IPS DF 4.7 (cell line): ENCODE measurements at regions not wholly inside any gene's neighbourhood (a gene's known extent, or its start where the extent isn't known, plus 50 kb on each side); places are given as distances from the start of the nearest gene placed in this dataset.
"Not testable (repeated sequence)": the region's sequence is repeated elsewhere in the genome, so short reads cannot be mapped to it uniquely, and the experiment has no call there.

ENCODE experiments used
- DNase-seq: peaks from one replicate; pipeline ENCODE4 v3.0.0-alpha.2; 2013; ENCODE audit warnings: low spot score; ENCODE audit errors: extremely low read depth

DNA sequence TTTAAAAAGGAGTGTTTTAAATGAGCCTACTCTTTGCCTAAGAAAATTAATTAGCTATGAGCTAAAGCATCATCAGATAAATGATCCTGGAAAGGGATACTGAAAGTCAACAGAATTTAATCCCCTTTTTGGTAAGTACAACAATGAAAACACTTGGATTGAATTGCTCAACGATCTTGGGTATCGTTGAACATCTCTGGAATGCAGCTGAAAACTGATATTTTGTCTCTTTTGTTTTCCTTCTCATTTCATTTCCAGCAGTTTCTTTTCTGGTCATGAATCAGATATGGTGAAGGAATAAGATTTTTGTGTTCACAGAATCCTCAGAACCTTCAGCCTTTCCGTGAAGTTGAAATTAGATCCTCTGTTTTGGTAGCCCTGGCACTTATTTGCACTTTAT is 771.2 kb downstream of the FSCB start:
- no peak for DNase-seq

DNA sequence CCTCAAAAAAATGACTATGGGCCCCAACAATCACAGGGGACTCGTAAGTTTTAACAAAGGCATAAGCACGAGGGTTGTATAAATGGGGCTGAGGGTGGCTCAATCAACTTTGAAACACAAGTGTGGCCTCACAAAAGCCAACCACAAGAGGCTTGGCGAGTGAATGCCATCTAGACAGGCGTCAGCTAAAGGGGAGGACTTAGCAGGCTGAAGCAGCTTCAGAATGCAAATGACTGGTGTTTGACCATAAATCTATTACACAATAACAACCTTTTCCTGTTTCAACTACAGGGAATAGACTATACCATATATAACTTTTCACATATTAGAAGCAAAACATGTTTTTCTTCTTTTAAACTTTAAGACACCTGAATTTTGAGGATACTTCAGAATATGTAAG is 777.9 kb downstream of the FSCB start:
- no peak for DNase-seq

DNA sequence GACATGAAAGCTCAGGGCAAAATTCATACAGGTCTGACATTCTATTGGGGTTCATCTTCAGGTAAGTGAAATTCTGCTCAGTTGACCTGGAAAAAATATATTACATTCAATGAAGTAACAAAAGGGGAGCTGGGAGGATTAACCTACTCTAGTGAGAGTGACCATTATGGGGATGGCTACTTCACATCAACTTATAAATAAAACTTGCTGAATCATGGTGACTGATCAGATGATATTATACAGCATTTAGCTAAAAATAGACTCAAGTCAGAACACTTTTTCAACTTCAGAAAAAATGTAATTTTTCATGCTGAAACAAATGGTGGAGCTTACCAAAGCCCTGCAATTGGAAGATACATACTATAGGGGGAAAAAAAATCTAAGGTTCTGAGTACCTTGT is 800.2 kb downstream of the FSCB start:
- DNase-seq, result no peak

DNA sequence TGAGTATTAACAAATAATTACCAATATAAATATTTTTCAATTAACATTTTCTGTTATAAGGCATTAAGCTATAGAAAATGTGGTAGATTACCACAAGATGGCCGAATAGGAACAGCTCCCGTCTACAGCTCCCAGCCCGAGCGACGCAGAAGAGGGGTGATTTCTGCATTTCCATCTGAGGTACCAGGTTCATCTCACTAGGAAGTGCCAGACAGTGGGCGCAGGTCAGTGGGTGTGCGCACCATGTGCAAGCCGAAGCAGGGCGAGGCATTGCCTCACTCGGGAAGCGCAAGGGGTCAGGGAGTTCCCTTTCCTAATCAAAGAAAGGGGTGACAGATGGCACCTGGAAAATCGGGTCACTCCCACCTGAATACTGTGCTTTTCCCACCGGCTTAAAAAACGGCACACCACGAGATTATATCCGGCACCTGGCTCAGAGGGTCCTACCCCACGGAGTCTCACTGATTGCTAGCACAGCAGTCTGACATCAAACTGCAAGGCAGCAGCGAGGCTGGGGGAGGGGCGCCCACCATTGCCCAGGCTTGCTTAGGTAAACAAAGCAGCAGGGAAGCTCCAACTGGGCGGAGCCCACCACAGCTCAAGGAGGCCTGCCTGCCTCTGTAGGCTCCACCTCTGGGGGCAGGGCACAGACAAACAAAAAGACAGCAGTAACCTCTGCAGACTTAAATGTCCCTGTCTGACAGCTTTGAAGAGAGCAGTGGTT is 808.4 kb downstream of the FSCB start:
- DNase-seq, result not testable (repeated sequence)

DNA sequence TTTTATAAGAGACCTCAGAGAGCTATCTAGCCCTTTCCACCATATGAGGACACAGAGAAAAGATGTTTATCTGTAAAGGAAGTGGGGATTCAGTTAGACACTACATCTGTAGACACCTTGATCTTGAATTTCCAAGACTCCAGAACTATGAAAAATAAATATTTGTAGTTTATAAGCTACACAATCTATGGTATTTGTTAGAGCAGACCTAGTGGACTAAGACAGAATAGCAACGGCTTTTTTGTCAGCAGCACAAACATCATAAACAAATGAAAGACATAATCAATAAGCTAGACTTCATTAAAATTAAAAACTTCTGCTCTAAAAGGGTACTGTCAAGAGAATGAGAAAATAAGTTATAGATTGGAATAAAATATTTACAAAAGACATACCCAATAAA is 810.1 kb downstream of the FSCB start:
- no peak for DNase-seq

DNA sequence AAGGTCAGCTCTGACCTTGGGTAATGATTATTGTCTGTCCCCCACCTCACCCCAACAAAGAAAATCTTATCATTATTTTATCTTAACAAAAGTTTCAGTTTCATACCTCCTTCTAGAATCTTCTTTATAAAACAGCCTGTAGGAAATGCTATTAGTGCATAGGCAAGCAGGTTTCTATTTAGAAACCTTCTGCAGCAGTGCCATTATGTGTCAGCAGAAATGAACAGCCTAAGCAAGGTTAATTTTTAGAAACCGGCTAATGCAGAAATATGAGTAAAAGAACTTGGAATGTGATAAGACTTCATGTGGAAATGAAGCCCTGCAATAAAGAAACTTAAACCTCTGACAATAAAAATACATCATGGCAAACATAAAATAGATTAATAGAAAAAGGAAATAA is 814.4 kb downstream of the FSCB start:
- DNase-seq, result no peak

DNA sequence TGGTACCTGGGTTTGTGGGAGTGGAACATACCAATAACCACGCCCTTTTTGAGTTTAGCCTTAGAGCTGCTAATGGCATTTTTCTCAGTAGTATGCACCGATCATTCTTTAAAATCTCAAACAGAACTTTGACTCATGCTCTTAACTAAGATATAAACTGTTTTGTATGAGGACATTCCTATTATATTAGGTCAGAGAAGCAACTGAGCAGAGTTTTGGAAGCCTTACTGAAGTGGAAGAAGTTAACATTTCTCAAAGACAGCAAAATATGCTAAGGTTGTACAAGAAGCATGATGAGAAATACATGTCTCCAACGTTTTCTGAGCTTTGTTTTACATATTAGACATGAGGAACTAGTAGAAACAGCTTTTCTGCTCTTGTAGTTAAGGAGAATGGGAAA is 819.2 kb downstream of the FSCB start:
- DNase-seq, result no peak

DNA sequence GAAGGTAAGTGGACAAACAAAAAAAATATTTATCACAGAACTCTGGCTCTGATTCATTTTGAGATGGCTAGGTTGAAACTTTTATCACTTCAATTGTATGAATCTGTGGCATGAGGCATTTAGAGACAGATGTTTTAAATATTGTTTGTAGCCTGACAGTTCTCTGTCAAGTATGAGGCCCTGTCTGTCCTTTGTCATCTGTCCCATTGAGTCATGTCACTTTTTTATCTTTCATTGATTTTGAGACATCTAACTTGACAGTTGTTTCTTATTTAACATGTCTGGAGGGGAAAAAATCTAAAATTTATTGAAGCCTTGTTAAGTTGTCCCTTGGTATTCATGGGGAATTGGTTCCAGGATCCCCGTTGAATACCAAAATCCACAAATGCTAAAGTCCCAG is 829.5 kb downstream of the FSCB start:
- DNase-seq, result no peak

DNA sequence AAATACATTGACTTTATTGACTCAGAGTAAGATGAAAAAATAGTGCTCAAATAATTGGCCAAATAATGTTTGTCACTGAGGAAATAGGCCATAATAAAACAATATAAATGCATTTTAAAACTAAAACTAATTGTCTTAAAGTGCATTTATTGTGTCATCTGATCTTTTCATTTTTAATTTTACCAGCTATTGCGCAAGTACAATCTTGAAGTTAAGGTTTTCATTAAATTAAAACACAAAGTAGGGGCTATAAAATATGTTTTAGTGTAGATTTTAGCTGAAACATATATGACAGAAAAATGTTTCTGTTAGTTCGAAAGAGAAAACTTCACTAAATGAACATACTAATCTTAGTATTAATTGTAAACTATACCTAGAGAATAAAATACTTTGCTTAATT is 832.8 kb downstream of the FSCB start:
- no peak for DNase-seq

DNA sequence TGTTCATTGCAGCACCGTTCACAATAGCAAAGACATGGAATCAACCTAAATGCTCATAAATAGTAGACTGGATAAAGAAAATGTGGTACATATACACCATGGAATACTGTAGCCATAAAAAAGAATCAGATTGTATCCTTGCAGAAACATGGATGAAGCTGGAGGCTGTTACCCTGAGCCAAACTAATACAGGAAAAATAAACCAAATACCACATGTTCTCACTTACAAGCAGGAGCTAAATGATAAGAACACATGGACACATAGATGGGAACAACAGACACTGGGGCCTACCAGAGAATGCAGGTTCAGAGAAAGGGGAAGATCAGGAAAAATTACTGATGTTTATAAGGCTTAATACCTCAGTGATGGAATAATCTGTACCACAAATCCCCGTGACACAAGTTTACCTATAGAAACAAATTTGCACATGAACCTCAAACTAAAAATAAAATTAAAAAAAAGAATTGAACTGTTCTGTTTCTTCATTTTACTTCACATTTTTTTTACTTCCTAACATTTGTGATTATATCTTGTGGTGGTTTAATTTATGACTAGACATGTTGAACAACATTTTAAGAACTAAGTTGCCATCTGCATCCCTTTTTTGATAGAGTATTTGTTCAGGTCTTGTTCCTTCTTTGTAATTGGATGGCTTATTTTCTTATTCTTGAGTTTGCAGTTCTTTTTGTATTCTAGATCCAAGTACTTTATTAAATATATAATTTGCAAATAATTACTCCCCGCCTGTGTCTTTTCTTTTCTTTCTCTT is 835.2 kb downstream of the FSCB start:
- DNase-seq, result no peak

DNA sequence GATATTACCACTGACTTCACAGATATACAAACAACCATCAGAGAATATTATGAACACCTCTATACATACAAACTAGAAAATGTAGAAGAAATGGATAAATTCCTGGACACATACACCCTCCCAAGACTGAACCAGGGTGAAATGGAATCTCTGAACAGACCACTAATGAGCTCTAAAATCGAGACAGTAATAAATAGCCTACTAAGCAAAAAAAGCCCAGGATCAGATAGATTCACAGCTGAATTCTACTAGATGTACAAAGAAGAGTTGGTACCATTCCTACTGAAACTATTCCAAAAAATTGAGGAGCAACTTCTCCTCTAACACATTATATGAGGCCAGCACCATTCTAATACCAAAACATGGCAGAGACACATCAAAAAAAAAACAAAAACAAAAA is 837.7 kb downstream of the FSCB start:
- no peak for DNase-seq

DNA sequence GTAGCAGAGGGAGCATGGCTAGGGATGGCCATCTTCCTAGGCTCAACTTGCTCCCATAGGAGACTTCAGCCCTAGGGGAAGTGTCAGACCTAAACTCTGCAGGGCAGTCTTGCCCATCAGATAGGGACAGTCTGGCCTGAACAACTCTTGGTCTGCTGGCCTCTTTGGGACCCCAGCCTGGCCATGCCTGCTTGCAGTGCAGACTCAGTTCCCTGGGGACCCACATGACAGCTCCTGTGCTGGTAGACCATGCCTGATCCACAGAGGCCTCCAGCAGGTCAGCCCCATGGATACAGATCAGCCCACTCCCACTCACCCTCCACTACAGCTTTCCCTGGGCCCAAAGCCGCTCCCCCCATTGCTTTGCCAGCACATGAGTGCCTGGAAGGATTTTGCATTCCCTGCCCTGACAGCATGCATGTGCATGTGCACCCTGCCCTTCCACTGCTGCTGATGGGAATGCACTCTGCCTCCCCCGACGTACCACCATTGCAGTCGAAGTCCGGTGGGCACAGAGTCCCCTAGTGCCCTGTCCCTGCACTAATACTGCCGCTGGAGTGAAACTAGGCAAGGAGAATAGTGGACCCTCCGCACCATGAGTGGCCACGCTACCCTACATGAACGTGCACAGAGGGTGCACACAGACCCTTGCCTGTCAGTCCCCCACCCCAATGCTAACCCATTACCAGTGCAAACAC is 841.4 kb downstream of the FSCB start:
- DNase-seq, result no peak

DNA sequence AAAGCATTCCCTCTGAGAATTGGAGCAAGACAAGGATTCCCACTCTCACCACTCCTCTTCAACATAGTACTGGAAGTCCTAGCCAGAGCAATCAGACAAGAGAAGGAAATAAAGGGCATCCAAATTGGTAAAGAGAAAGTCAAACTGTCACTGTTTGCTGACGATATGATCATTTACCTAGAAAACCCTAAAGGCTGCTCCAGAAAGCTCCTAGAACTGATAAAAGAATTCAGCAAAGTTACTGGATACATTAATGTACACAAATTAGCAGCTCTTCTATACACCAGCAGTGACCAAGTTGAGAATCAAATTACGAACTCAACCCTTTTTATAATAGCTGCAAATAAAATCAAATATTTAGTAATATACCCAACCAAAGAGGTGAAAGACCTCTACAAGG is 851.9 kb downstream of the FSCB start:
- not testable (repeated sequence) for DNase-seq

DNA sequence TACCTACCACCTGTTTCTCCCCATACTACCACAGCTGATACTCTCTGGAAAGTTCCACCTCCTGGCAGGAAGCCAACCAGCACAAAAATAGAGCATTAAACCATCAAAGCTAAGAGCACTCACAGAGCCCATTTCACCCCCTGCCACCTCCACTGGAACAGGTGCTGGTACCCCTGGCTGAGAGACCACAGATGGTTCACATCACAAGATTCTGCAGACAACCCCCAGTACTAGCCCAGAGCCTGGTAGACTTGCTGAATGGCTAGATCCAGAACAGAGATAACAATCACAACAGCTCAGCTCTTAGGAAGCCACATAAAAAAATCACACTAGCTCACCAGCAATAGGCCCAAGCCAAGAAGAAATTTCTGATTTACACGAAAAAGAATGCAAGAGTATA is 855.2 kb downstream of the FSCB start:
- DNase-seq, result no peak

DNA sequence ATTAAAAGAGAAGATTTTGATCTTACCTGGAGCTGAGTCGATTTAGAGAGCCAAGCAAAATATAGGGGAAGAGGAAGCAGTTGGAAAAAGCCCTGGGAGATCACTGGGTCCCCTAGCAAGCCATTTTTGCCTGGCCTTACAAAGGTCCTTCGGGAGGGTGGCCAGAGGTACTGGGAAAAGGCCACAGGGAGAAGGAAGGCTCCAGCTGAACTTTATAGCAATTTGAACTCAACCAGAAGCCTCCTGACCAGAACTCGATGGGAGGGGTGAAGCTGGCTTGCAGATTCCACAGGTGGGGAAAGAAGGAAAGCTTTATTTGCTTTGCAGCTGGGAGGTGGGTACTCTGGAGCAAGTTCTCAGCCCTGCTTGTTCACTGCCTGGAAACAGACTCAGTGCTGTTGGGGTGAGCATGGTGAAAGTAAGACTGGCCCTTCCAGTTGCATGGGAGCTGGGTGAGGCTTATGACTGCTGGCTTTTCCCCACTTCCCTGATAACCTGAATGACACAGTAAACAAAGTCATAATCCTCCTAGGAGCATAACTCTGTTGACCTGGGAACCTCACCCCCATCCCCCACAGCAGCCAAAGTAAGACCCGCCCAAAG is 855.8 kb downstream of the FSCB start:
- DNase-seq, result no peak

DNA sequence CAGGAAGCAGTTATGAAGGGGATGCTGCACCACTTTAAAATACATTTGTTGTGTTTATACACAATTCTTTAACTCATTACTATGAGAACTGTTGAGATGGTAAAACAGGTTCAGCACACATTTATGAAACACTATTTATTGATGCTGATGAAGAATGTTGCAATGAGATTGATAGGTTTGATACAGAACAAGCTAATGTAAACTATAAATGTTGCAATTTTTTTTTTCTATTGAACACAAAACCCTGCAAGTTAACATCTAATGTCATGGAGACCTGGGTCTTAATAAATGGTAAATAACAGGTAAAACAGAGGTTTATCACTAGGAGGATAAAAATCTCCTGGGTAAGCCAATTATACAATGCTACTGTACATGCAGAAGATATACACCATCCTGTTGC is 857.6 kb downstream of the FSCB start:
- no peak for DNase-seq

DNA sequence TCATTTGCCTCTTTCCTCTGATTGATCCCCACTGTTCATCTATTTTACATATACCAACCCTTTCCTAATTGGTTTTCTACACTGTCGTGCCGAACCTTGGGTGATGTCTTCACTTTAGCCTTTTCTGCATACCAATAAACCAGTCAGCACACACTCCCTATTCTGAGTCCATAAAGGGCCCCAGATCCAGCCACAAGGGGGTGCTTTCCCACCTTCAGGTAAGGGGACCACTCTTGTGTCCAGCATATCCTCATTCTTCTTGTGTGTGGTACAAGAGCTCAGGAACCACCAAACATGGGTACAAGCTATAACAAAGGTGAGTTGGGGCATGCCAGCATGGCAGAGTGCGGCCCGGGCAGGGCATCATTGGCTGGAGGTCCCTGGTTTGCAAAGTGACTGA is 859.8 kb downstream of the FSCB start:
- DNase-seq, result no peak

DNA sequence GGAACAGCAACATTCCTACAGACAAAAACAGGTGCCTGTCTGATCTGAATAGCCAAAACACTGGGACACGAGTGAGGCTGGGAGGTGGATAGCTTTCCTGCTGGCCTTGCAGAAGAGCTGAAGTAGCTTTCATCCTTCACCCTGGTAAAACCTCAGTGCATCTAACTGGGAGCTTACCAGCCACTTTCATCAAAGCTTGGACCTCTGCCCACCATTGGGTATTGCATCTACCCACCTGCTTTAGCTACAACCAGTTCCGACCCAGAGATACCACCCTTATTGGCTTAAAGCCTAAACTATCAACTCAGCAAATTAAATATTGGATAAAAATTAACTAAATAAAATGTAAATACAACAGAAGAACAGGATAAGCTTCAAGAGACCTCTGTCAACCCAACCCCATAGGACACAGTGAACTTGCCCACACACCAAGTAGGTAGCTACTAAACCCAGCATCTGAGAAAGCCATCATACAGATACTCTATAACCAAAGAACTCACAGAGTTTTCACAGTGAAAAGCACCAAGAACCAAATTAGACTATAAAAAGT is 866.3 kb downstream of the FSCB start:
- no peak for DNase-seq

DNA sequence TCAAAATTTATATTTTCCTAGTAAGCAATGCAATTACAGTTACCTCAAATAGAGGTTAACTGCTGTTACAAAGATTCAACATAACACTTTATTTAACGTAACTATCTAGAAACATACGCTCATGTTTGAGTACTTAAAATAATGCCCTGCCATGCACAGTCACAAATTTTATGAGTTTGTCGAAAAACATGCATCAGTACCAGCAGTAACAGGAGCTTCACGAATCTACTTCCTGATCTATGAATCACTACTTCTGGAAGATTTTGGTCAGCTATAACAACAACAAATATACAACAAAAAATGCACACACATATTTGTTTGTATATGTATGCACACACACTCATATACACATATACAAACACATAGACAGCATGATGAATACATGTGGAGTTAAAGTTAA is 881.8 kb downstream of the FSCB start:
- no peak for DNase-seq

DNA sequence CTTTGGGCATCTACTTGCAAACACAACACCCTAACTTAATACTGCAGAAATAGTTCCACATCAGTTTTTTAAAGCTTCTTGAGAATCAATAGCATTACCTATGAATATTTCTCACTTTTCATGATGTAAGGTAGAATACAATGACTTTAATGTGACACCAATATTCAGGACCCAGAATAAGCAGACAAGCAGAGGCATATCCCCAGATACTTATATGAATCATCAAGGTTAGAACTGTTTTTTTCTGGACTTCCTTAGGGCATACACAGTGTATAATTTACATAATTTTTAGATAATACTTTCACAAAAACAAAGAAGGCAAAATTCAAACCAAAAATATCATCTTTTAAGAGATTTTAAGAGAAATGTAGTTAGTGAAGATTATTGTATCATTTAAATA is 885.8 kb downstream of the FSCB start:
- no peak for DNase-seq

DNA sequence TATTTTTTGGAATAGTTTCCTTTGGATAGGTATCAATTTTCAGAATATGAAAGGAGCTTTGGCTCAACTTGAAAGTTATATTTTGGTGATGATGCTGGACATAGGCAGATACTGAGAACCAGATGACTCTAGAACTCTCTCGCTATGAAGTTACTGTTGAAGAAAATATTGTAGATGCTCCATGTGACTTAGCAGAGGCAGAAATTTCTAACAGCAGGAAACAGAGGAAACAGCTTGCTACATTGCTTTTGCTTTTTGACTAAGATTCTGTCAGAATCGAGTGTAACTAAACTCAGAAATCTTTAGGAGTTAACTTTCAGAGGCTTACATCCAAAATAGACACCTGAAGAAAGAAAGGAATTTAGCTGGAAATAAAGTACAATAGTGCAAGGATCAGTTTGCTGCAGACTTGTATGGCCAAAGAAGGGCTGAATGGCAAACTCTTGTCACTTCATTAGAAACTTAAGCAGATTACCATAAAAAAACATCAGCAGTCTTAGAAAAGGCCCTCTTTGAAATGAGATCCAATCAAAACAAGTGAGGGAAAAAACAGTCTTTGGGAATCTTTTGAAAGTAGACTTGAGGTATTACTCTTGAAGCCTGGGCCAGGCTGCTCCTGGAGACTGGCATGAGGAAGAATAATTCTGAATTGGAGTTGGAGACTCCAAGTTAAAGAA is 911.8 kb downstream of the FSCB start:
- no peak for DNase-seq
